GM12878 (cell line): ENCODE measurements at regions not wholly inside any gene's neighbourhood (a gene's known extent, or its start where the extent isn't known, plus 50 kb on each side); places are given as distances from the start of the nearest gene placed in this dataset.

ENCODE experiments used
- BHLHE40 ChIP-seq, 2 experiments: fragments of 450-650 bp in 1 of 2; IDR thresholded peaks; 2 replicates each; pipeline ENCODE4 v1.6.1; 2011 to 2017; ENCODE audit warnings: low read depth in 2 of 2, borderline replicate concordance in 1 of 2, improper control_type of control experiment in 1 of 2, low read length in 1 of 2, mild to moderate bottlenecking in 1 of 2
- EZH2 ChIP-seq: IDR thresholded peaks from 2 replicates; pipeline ENCODE4 v1.6.1; 2012; ENCODE audit warnings: low read depth, mild to moderate bottlenecking, control low read depth, inconsistent platforms, low read length, borderline replicate concordance; ENCODE audit not compliant: control insufficient read depth
- FOXK2 ChIP-seq: fragments of 450-650 bp; IDR thresholded peaks from 2 replicates; pipeline ENCODE4 v1.6.1; 2017; ENCODE audit warnings: mild to moderate bottlenecking, moderate library complexity
- MEF2A ChIP-seq: IDR thresholded peaks from 2 replicates; pipeline ENCODE4 v1.6.1; 2011; ENCODE audit warnings: low read depth, mild to moderate bottlenecking, low read length, moderate library complexity; ENCODE audit not compliant: insufficient read depth
- POLR2A ChIP-seq: IDR thresholded peaks from 2 replicates; pipeline ENCODE4 v1.6.1; 2011; ENCODE audit warnings: low read depth, mild to moderate bottlenecking, low read length
- POLR2AphosphoS5 ChIP-seq: IDR thresholded peaks from 2 replicates; pipeline ENCODE4 v1.6.1; 2011; ENCODE audit warnings: mild to moderate bottlenecking, low read length, inconsistent platforms
- ZNF274 ChIP-seq: IDR thresholded peaks from one replicate; pipeline ENCODE4 v1.8.0; 2011; ENCODE audit not compliant: insufficient read length, insufficient read depth
- TF ChIP-seq, protein P1 (sequence below), 3 experiments: IDR thresholded peaks in 2 of 3; conservative IDR thresholded peaks in 1 of 3; 2 replicates each; pipeline ENCODE4 v1.5.1; 2011; ENCODE audit warnings: low read depth in 3 of 3, low read length in 3 of 3, mild to moderate bottlenecking in 3 of 3, control low read depth in 2 of 3, moderate library complexity in 2 of 3, inconsistent platforms in 1 of 3, mixed read lengths in 1 of 3; ENCODE audit not compliant: control insufficient read depth in 2 of 3, insufficient read depth in 1 of 3; ENCODE audit errors: extremely low read depth in 1 of 3
- TF ChIP-seq, protein P2 (sequence below): fragments of 450-650 bp; formaldehyde crosslinking; IDR thresholded peaks from 2 replicates; pipeline ENCODE4 v1.5.0; 2022; ENCODE audit warnings: mild to moderate bottlenecking, missing genetic modification characterization

DNA sequence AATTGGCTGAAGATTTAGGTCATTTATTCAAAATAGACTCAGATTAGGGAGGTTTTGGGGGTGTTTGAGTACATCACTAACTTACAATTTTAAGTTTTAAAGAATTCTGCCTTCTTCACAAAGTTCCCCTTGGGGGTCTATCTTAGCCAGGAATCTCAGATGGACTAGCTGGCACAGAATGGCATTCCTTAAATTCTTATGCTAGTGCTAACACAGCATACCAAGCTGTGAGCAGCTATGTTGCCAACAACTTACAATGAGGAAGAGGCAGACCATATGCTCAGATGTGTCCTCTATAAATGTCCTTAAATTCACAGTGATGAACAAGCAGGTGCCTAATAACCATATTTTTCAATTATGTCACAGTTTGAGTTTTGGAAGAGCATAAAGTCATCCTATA is 60.9 kb upstream of the NPHP3 start:
- TF ChIP-seq, protein P1, sequence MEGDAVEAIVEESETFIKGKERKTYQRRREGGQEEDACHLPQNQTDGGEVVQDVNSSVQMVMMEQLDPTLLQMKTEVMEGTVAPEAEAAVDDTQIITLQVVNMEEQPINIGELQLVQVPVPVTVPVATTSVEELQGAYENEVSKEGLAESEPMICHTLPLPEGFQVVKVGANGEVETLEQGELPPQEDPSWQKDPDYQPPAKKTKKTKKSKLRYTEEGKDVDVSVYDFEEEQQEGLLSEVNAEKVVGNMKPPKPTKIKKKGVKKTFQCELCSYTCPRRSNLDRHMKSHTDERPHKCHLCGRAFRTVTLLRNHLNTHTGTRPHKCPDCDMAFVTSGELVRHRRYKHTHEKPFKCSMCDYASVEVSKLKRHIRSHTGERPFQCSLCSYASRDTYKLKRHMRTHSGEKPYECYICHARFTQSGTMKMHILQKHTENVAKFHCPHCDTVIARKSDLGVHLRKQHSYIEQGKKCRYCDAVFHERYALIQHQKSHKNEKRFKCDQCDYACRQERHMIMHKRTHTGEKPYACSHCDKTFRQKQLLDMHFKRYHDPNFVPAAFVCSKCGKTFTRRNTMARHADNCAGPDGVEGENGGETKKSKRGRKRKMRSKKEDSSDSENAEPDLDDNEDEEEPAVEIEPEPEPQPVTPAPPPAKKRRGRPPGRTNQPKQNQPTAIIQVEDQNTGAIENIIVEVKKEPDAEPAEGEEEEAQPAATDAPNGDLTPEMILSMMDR (IDR thresholded peaks at IDR 0.05 in 2 of 3, conservative IDR thresholded peaks at IDR 0.05 in 1 of 3; ENCODE audit: control insufficient read depth in 2 of 3, extremely low read depth in 1 of 3, insufficient read depth in 1 of 3, low read depth in 3 of 3, low read length in 3 of 3): no peak
- TF ChIP-seq ZNF274 (no peak), EZH2 (no peak), MEF2A (no peak), POLR2AphosphoS5 (no peak), FOXK2 (no peak), POLR2A (no peak), BHLHE40 (IDR thresholded peaks at IDR 0.05; ENCODE audit: borderline replicate concordance in 1 of 2, low read depth in 2 of 2, low read length in 1 of 2) (no peak)
- TF ChIP-seq, protein P2, sequence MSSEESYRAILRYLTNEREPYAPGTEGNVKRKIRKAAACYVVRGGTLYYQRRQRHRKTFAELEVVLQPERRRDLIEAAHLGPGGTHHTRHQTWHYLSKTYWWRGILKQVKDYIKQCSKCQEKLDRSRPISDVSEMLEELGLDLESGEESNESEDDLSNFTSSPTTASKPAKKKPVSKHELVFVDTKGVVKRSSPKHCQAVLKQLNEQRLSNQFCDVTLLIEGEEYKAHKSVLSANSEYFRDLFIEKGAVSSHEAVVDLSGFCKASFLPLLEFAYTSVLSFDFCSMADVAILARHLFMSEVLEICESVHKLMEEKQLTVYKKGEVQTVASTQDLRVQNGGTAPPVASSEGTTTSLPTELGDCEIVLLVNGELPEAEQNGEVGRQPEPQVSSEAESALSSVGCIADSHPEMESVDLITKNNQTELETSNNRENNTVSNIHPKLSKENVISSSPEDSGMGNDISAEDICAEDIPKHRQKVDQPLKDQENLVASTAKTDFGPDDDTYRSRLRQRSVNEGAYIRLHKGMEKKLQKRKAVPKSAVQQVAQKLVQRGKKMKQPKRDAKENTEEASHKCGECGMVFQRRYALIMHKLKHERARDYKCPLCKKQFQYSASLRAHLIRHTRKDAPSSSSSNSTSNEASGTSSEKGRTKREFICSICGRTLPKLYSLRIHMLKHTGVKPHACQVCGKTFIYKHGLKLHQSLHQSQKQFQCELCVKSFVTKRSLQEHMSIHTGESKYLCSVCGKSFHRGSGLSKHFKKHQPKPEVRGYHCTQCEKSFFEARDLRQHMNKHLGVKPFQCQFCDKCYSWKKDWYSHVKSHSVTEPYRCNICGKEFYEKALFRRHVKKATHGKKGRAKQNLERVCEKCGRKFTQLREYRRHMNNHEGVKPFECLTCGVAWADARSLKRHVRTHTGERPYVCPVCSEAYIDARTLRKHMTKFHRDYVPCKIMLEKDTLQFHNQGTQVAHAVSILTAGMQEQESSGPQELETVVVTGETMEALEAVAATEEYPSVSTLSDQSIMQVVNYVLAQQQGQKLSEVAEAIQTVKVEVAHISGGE (CRISPR knock-in tag): no peak
